Lung (tissue), 11 donors: ENCODE measurements at regions not wholly inside any gene's neighbourhood (a gene's known extent, or its start where the extent isn't known, plus 50 kb on each side); places are given as distances from the start of the nearest gene placed in this dataset.

ENCODE experiments used
- ATAC-seq: fragments of 200-7000 bp; cut with Tn5 transposase; one replicate; pipeline ENCODE4 v1.9.1; 2020; ENCODE audit warnings: moderate number of reproducible peaks; ENCODE audit not compliant: insufficient read depth, low FRiP score
- DNase-seq, 3 donors: peaks; one replicate each; pipeline ENCODE4 v3.0.0-alpha.2; 2013 to 2017
- H3K27ac ChIP-seq, 2 donors: one replicate each; pipeline ENCODE4 v1.5.1; 2013; ENCODE audit warnings: mild to moderate bottlenecking in 2 of 2, moderate library complexity in 2 of 2, control low read depth in 1 of 2, inconsistent platforms in 1 of 2, low read depth in 1 of 2, low read length in 1 of 2
- H3K27me3 ChIP-seq, 3 donors: one replicate each; pipeline ENCODE4 v1.5.1; 2013; ENCODE audit warnings: low read length in 2 of 3; ENCODE audit not compliant: control insufficient read depth in 3 of 3, insufficient read depth in 3 of 3
- H3K36me3 ChIP-seq, 4 donors: one replicate each; pipeline ENCODE4 v1.5.1; 2013; ENCODE audit warnings: low read length in 4 of 4, mild to moderate bottlenecking in 1 of 4, moderate library complexity in 1 of 4; ENCODE audit not compliant: control insufficient read depth in 4 of 4, insufficient read depth in 4 of 4
- H3K4me1 ChIP-seq, 5 donors: one replicate each; pipeline ENCODE4 v1.5.1; 2013; ENCODE audit warnings: low read length in 5 of 5, mild to moderate bottlenecking in 2 of 5, moderate library complexity in 1 of 5; ENCODE audit not compliant: control insufficient read depth in 5 of 5, insufficient read depth in 5 of 5
- H3K4me3 ChIP-seq: one replicate; pipeline ENCODE4 v1.5.1; 2013; ENCODE audit warnings: mild to moderate bottlenecking, control low read depth, moderate library complexity
- H3K9ac ChIP-seq, 2 donors: one replicate each; pipeline ENCODE4 v1.5.1; 2013; ENCODE audit warnings: low read length in 2 of 2, control low read depth in 1 of 2; ENCODE audit not compliant: insufficient read depth in 1 of 2
- H3K9me3 ChIP-seq, 4 donors: one replicate each; pipeline ENCODE4 v1.5.1; 2013; ENCODE audit warnings: low read length in 3 of 4, mild to moderate bottlenecking in 1 of 4, moderate library complexity in 1 of 4; ENCODE audit not compliant: control insufficient read depth in 4 of 4, insufficient read depth in 3 of 4
- CTCF ChIP-seq: IDR thresholded peaks from 2 replicates; pipeline ENCODE4 v1.5.1; 2012; ENCODE audit warnings: mild to moderate bottlenecking; ENCODE audit errors: control extremely low read depth, extremely low read depth
- WGBS, 2 donors: extraction: QIAGEN DNeasy Blood & Tissue Kit; methylation state at CpG; one replicate each; pipeline ENCODE4 v1.1.7; 2013; 5-methylcytosine and 5-hydroxymethylcytosine counted together
- donor health status: control.
- donor health status: control.
- donor health status: Bipolar disorder and iron deficiency.
- donor health status: healthy.
- donor health status: DM: yes; HTN: yes; CAD: no.

GRCh38 chrY:7545060-7545459 is 633.5 kb upstream of the AMELY start:
- Histone ChIP-seq H3K9me3 (no peaks in the 10 kb centered on the region), H3K4me1 (no peaks in the 10 kb centered on the region), H3K27me3 (no peaks in the 10 kb centered on the region), H3K4me3 (no peak overlapping the region), H3K9ac (no peak overlapping the region), H3K36me3 (no peaks in the 10 kb centered on the region), H3K27ac (no peak overlapping the region)
- DNase-seq (no peak), ATAC-seq (no peak)
- WGBS, 2 donors: 75% methylated on average over 1 of the region's 1 CpG; no CpG with 5 or more reads in 1 of the 2 donors
- TF ChIP-seq CTCF: no peak

- ATAC-seq (no peak), DNase-seq (no peak)
- no peak for TF ChIP-seq CTCF
Observed at GRCh38 chrY:7544172-7544770, 632.7 kb upstream of the AMELY start.

GRCh38 chrY:7543506-7543905 is 632.0 kb upstream of the AMELY start:
- H3K4me3 ChIP-seq: no peak overlapping the region
- H3K27ac ChIP-seq: no peak overlapping the region
- no peaks in the 10 kb centered on the region for H3K27me3 ChIP-seq
- no peaks in the 10 kb centered on the region for H3K9me3 ChIP-seq
- no peaks in the 10 kb centered on the region for H3K36me3 ChIP-seq
- no peak for TF ChIP-seq CTCF
- DNase-seq (no peak), ATAC-seq (no peak)
- no peak overlapping the region for H3K9ac ChIP-seq
- H3K4me1 ChIP-seq: no peaks in the 10 kb centered on the region

More at GRCh38 chrY:7544172-7544770, 632.7 kb upstream of the AMELY start:
- Histone ChIP-seq H3K9ac (no peak overlapping the region), H3K36me3 (no peaks in the 10 kb centered on the region), H3K27me3 (no peaks in the 10 kb centered on the region), H3K4me1 (no peaks in the 10 kb centered on the region), H3K27ac (no peak overlapping the region), H3K9me3 (no peaks in the 10 kb centered on the region), H3K4me3 (no peak overlapping the region)

GRCh38 chrY:7542256-7542858 is 630.8 kb upstream of the AMELY start:
- DNase-seq (no peak), ATAC-seq (no peak)
- WGBS, 2 donors: 80% methylated on average over 2 of the region's 2 CpGs; no CpG with 5 or more reads in 1 of the 2 donors
- Histone ChIP-seq H3K4me1 (no peaks in the 10 kb centered on the region), H3K27me3 (no peaks in the 10 kb centered on the region), H3K36me3 (no peaks in the 10 kb centered on the region), H3K27ac (no peak overlapping the region), H3K9ac (no peak overlapping the region), H3K4me3 (no peak overlapping the region), H3K9me3 (no peaks in the 10 kb centered on the region)
- TF ChIP-seq CTCF: no peak
